Activated CD8-positive, alpha-beta T cell treated with anti-CD3 and anti-CD28 coated beads for 36 hours (primary cell): ENCODE measurements at regions not wholly inside any gene's neighbourhood (a gene's known extent, or its start where the extent isn't known, plus 50 kb on each side); places are given as distances from the start of the nearest gene placed in this dataset.
"Not testable (repeated sequence)": the region's sequence is repeated elsewhere in the genome, so short reads cannot be mapped to it uniquely, and the experiment has no call there.

Source experiments
- ATAC-seq: fragments of 200-7000 bp; cut with Tn5 transposase; one replicate; pipeline ENCODE4 v1.10.0; 2021; ENCODE audit warnings: mild to moderate bottlenecking, moderate library complexity
- CTCF ChIA-PET: fragments of 350-600 bp; sonication (Branson Sonifier 250); formaldehyde crosslinking; loops from one replicate; lab custom pipeline; 2021; ENCODE audit warnings: antibody characterized with exemption; lab: Charles Lee
- POLR2A ChIA-PET: fragments of 350-600 bp; sonication (Branson Sonifier 250); formaldehyde crosslinking; loops from one replicate; lab custom pipeline; 2021; ENCODE audit warnings: antibody characterized with exemption; lab: Charles Lee
- DNase-seq: peaks from one replicate; pipeline ENCODE4 v3.0.0-alpha.2; 2020
- H3K27ac Mint-ChIP-seq: one replicate; pipeline ENCODE4 v1.8.0; 2021; ENCODE audit warnings: mild to moderate bottlenecking, mixed read lengths
- H3K27me3 Mint-ChIP-seq: one replicate; pipeline ENCODE4 v1.8.0; 2021; ENCODE audit warnings: mixed read lengths
- H3K36me3 Mint-ChIP-seq: one replicate; pipeline ENCODE4 v1.8.0; 2021; ENCODE audit warnings: low read depth, mixed read lengths
- H3K4me1 Mint-ChIP-seq: one replicate; pipeline ENCODE4 v1.8.0; 2021; ENCODE audit warnings: low read depth, mixed read lengths
- H3K4me3 Mint-ChIP-seq: one replicate; pipeline ENCODE4 v1.8.0; 2021; ENCODE audit warnings: mild to moderate bottlenecking, moderate library complexity, mixed read lengths
- H3K9me3 Mint-ChIP-seq: one replicate; pipeline ENCODE4 v1.8.0; 2021; ENCODE audit warnings: mixed read lengths
- CTCF ChIP-seq: fragments of 200-600 bp; IDR thresholded peaks from one replicate; pipeline ENCODE4 v1.8.0; 2022; ENCODE audit warnings: antibody characterized with exemption, mild to moderate bottlenecking
- intact Hi-C: fragments of 100-400 bp; cut with micrococcal nuclease; formaldehyde crosslinking; loops from one replicate; pipeline ENCODE4 v1.10.0; 2022

- Mint-ChIP-seq H3K27me3 (no peaks in the 10 kb centered on the region), H3K4me1 (no peaks in the 10 kb centered on the region), H3K9me3 (no peaks in the 10 kb centered on the region), H3K27ac (no peak overlapping the region), H3K36me3 (no peaks in the 10 kb centered on the region), H3K4me3 (no peak overlapping the region)
- intact Hi-C loops, result no loop called here
- no peak for TF ChIP-seq CTCF
- CTCF ChIA-PET, result interaction anchor here (1.0 kb wide), 1 partner anchor 23 kb away, joined by 3 read pairs; no protein-coding TSS in a partner anchor
- ATAC-seq (no peak), DNase-seq (no peak)
- POLR2A ChIA-PET, result interaction anchor here (1.8 kb wide), 1 partner anchor 9 kb away, joined by 6 read pairs; no protein-coding TSS in a partner anchor
Measured at GRCh38 chr1:221863635-221864034, 121.7 kb upstream of the DUSP10 start.

DNA sequence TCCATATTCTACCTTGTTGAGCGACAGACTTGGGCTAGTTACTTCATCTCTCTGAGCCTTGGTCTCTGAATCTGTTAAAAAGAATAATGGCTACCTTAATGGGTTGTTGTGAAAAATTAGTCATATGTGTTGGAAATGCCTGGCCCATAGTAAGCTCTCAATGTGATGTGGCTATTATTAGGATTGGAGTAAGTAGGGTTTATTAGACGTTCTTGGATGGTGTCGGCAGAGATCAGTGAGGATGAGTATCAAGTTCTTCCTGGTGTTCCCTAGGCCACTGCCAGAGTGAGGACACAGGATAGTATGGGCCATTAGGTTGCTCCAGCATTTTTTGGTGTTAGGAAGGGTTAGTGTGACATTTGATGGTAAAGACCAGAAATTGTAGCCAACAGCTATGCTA lies 121.1 kb upstream of the DUSP10 start:
- ChIA-PET CTCF (no interaction called here), POLR2A (no interaction called here)
- DNase-seq (no peak), ATAC-seq (no peak)
- Mint-ChIP-seq H3K9me3 (no peaks in the 10 kb centered on the region), H3K27ac (no peak overlapping the region), H3K4me3 (no peak overlapping the region), H3K36me3 (no peaks in the 10 kb centered on the region), H3K27me3 (no peaks in the 10 kb centered on the region), H3K4me1 (no peaks in the 10 kb centered on the region)
- intact Hi-C loops, result no loop called here
- TF ChIP-seq CTCF, result no peak

DNA sequence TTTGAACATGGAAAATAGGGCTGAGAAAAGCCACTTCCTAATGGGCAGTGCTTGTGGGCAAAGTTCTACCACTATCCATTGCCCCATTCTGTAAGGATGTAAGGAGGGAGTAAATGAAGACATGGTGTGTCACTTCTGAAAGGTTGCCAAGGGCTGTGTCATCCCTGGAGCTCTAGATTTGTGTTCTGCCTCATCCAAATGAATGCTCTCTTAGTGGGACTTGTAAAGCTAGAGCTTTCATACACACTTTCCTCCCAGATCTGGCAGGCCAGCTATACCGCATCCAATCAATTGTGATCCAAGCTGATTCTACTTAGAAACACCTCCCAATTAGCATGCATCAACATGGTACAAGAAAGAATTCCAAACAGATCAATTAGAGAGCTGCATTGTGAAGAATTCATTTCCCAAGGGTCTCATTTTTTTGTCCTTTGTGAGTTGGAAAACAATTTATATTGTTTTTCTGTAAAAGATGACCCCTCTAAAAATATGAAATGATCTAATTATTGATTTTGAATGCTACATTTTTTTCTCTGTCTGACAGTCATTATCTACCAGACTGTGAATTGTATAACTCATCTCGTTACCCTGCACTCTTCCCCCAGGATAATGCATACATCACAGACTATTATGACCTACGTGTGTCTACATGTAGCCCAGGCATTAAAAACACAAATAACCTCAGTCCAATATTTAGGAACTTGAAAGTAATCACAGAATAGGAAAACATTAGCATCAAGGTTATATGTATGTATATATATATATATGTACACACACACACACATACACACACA lies 117.1 kb upstream of the DUSP10 start:
- no peaks in the 10 kb centered on the region for H3K36me3 Mint-ChIP-seq

DNA sequence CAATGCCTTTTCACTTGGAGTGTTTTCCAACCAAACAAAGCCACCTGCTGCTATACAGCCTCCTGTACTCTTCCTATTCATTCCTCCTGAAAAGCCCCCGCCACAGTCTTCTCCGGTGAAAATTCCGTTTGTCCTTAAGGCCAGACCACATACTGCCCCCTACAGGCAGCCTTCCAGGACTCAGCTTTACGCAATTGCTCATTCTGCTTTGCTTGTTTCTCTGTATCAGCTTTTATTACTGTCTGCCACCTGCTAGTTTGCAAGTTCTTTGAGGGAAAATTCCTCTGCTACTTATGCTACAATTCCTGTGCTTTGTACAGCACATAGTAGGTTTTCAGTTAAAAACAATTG lies 115.2 kb upstream of the DUSP10 start:
- DNase-seq, POLR2A ChIA-PET, H3K4me1 Mint-ChIP-seq, H3K4me3 Mint-ChIP-seq, ATAC-seq, intact Hi-C loops, H3K36me3 Mint-ChIP-seq, H3K9me3 Mint-ChIP-seq, H3K27ac Mint-ChIP-seq, H3K27me3 Mint-ChIP-seq: not testable (repeated sequence)
- CTCF ChIA-PET, result interaction anchor here (1.0 kb wide), 1 partner anchor 8 kb away, joined by 3 read pairs; no protein-coding TSS in a partner anchor
- TF ChIP-seq CTCF, result peak; percentile 28

More for the DNA sequence above, 117.1 kb upstream of the DUSP10 start:
- H3K9me3 Mint-ChIP-seq, result no peaks in the 10 kb centered on the region
- peaks cover 2% of the 10 kb centered on the region for H3K27me3 Mint-ChIP-seq
- no peak for ATAC-seq
- no peak for TF ChIP-seq CTCF
- no peak overlapping the region for H3K27ac Mint-ChIP-seq
- H3K4me1 Mint-ChIP-seq, result peaks cover 9% of the 10 kb centered on the region
- POLR2A ChIA-PET, result interaction anchor here (0.6 to 1.1 kb wide), 2 partner anchors 29 to 117 kb away, joined by 3 read pairs; partner anchors contain the start of gene DUSP10
- no peak overlapping the region for H3K4me3 Mint-ChIP-seq
- DNase-seq, result no peak
- intact Hi-C loops, result no loop called here
- CTCF ChIA-PET, result interaction anchor here (0.9 to 1.0 kb wide), 2 partner anchors 14 to 134 kb away, joined by 3 to 4 read pairs; no protein-coding TSS in a partner anchor
